HCT116 (cell line): ENCODE measurements at regions not wholly inside any gene's neighbourhood (a gene's known extent, or its start where the extent isn't known, plus 50 kb on each side); places are given as distances from the start of the nearest gene placed in this dataset.

ENCODE experiments used
- ATAC-seq: fragments of 200-7000 bp; cut with Tn5 transposase; 2 replicates; pipeline ENCODE4 v1.9.1; 2020; ENCODE audit warnings: mild to moderate bottlenecking, moderate library complexity
- BruUV-seq: library from RNA; stranded (reverse); fragments of 400-500 nt; replicated peaks from 2 replicates; lab custom pipeline; 2021; lab: Mats Ljungman, UMichigan
- CTCF ChIA-PET: fragments of 300-600 bp; sonication (Branson Sonifier 250); formaldehyde crosslinking; loops from one replicate; lab custom pipeline; 2021; ENCODE audit warnings: antibody characterized with exemption; lab: Charles Lee
- POLR2A ChIA-PET: fragments of 300-600, 350-600 bp; sonication (Branson Sonifier 250); formaldehyde crosslinking; loops from one replicate; lab custom pipeline; 2021; ENCODE audit warnings: antibody characterized with exemption; lab: Charles Lee
- RAD21 ChIA-PET, 2 experiments: fragments of 300-600 bp; sonication (Branson Sonifier 250); formaldehyde crosslinking; loops; one replicate each; lab custom pipeline; 2023; ENCODE audit warnings: low total read pairs in 2 of 2; ENCODE audit not compliant: uncharacterized antibody in 2 of 2, unreplicated experiment in 2 of 2, low non-redundant PET in 1 of 2; lab: Charles Lee
- DNase-seq: peaks from one replicate; pipeline ENCODE4 v3.0.0-alpha.2; 2010; ENCODE audit warnings: low read depth, low spot score
- H2AFZ ChIP-seq: fragments of 200-600 bp; shearing (Covaris generic), sonication (generic); 2 replicates; pipeline ENCODE4 v1.6.1; 2017; ENCODE audit warnings: low read depth, mixed run types, mixed read lengths, antibody characterized with exemption, low read length; ENCODE audit not compliant: poor library complexity, severe bottlenecking
- H3K27ac ChIP-seq: 2 replicates; pipeline ENCODE4 v1.5.1; 2012; ENCODE audit warnings: low read depth, low read length
- H3K27me3 ChIP-seq: fragments of 200-600 bp; sonication (generic); 2 replicates; pipeline ENCODE4 v1.6.1; 2016; ENCODE audit warnings: mixed run types, low read length, mixed read lengths; ENCODE audit not compliant: insufficient read depth
- H3K36me3 ChIP-seq, 2 experiments: fragments of 200-500 bp in 1 of 2; fragments of 200-600 bp in 1 of 2; sonication (Bioruptor generic) in 1 of 2; sonication (generic) in 1 of 2; 2 replicates each; pipeline versions ENCODE4 v1.5.1 to v1.6.1; 2014 to 2016; ENCODE audit warnings: low read length in 2 of 2, inconsistent platforms in 1 of 2, mixed read lengths in 1 of 2, mixed run types in 1 of 2; ENCODE audit not compliant: insufficient read depth in 2 of 2, control insufficient read depth in 1 of 2
- H3K4me1 ChIP-seq, 2 experiments: fragments of 200-600 bp in 1 of 2; sonication (generic) in 1 of 2; 2 replicates each; pipeline versions ENCODE4 v1.5.1 to v1.6.1; 2012 to 2017; ENCODE audit warnings: low read length in 2 of 2, inconsistent platforms in 1 of 2, mild to moderate bottlenecking in 1 of 2, mixed read lengths in 1 of 2, mixed run types in 1 of 2, moderate library complexity in 1 of 2; ENCODE audit not compliant: insufficient read depth in 2 of 2, control insufficient read depth in 1 of 2
- H3K4me2 ChIP-seq: fragments of 200-600 bp; sonication (generic); 2 replicates; pipeline ENCODE4 v1.6.1; 2017; ENCODE audit warnings: mixed run types, low read length, mixed read lengths
- H3K4me3 ChIP-seq, 2 experiments: fragments of 200-600 bp in 1 of 2; sonication (generic) in 1 of 2; replicated peaks in 1 of 2; 2 replicates each; pipeline ENCODE4 v1.5.1; 2011 to 2016; ENCODE audit warnings: low read length in 2 of 2, control low read depth in 1 of 2, low read depth in 1 of 2, mild to moderate bottlenecking in 1 of 2, mixed read lengths in 1 of 2, mixed run types in 1 of 2
- H3K79me2 ChIP-seq: fragments of 200-600 bp; sonication (generic); 2 replicates; pipeline ENCODE4 v1.6.1; 2017; ENCODE audit warnings: mild to moderate bottlenecking, mixed run types, low read length, moderate library complexity, mixed read lengths; ENCODE audit not compliant: insufficient read depth
- H3K9ac ChIP-seq: fragments of 200-600 bp; sonication (generic); 2 replicates; pipeline ENCODE4 v1.6.1; 2016; ENCODE audit warnings: low read length, mixed read lengths
- H3K9me2 ChIP-seq: fragments of 200-600 bp; sonication (generic), shearing (Covaris generic); 2 replicates; pipeline ENCODE4 v1.6.1; 2017; ENCODE audit warnings: mixed run types, mild to moderate bottlenecking, moderate library complexity; ENCODE audit not compliant: insufficient read depth
- H3K9me3 ChIP-seq, 2 experiments: fragments of 200-500 bp in 1 of 2; fragments of 200-600 bp in 1 of 2; sonication (Bioruptor generic) in 1 of 2; sonication (generic) in 1 of 2; 2 replicates each; pipeline ENCODE4 v1.6.1; 2014 to 2017; ENCODE audit warnings: low read length in 2 of 2, mixed read lengths in 2 of 2, inconsistent platforms in 1 of 2, low read depth in 1 of 2, mild to moderate bottlenecking in 1 of 2, mixed run types in 1 of 2, moderate library complexity in 1 of 2; ENCODE audit not compliant: control insufficient read depth in 1 of 2, insufficient read depth in 1 of 2
- H4K20me1 ChIP-seq: fragments of 200-600 bp; sonication (generic), shearing (Covaris generic); 2 replicates; pipeline ENCODE4 v1.6.1; 2017; ENCODE audit warnings: mixed run types, mild to moderate bottlenecking, moderate library complexity; ENCODE audit not compliant: insufficient read depth
- CBX3 ChIP-seq: IDR thresholded peaks from 2 replicates; pipeline ENCODE4 v1.6.1; 2012; ENCODE audit warnings: low read depth
- CEBPB ChIP-seq: IDR thresholded peaks from 2 replicates; pipeline ENCODE4 v1.6.1; 2012; ENCODE audit warnings: low read depth
- EGR1 ChIP-seq: IDR thresholded peaks from 2 replicates; pipeline ENCODE4 v1.6.1; 2012; ENCODE audit warnings: low read depth
- ELF1 ChIP-seq: IDR thresholded peaks from 2 replicates; pipeline ENCODE4 v1.6.1; 2012; ENCODE audit warnings: low read depth, borderline replicate concordance
- EZH2 ChIP-seq: fragments of 200-600 bp; sonication (generic); IDR thresholded peaks from 2 replicates; pipeline ENCODE4 v1.6.1; 2017; ENCODE audit warnings: antibody characterized with exemption, mixed run types
- EZH2phosphoT487 ChIP-seq: fragments of 200-600 bp; IDR thresholded peaks from 2 replicates; pipeline ENCODE4 v1.6.1; 2018; ENCODE audit warnings: antibody characterized with exemption, borderline replicate concordance
- SIN3A ChIP-seq: IDR thresholded peaks from 2 replicates; pipeline ENCODE4 v1.6.1; 2012; ENCODE audit warnings: low read depth
- YY1 ChIP-seq: IDR thresholded peaks from 2 replicates; pipeline ENCODE4 v1.6.1; 2011; ENCODE audit warnings: low read length, low read depth, moderate library complexity, mild to moderate bottlenecking; ENCODE audit not compliant: insufficient replicate concordance; ENCODE audit errors: extremely low read depth
- ZNF274 ChIP-seq: fragments of 200-500 bp; sonication (Bioruptor generic); IDR thresholded peaks from 2 replicates; pipeline ENCODE4 v1.6.1; 2014; ENCODE audit warnings: mild to moderate bottlenecking, low read depth, low read length, inconsistent platforms
- intact Hi-C: fragments of 100-400 bp; cut with micrococcal nuclease; formaldehyde crosslinking; loops from 2 replicates; pipeline ENCODE4 v1.10.0; 2022
- TF ChIP-seq, protein P1 (sequence below): IDR thresholded peaks from 2 replicates; pipeline ENCODE4 v1.6.1; 2011; ENCODE audit warnings: mild to moderate bottlenecking, low read length, moderate library complexity; ENCODE audit not compliant: insufficient replicate concordance; ENCODE audit errors: extremely low read depth
- TF ChIP-seq, protein P2 (sequence below): IDR thresholded peaks from 2 replicates; pipeline ENCODE4 v1.6.1; 2012; ENCODE audit warnings: low read depth

DNA sequence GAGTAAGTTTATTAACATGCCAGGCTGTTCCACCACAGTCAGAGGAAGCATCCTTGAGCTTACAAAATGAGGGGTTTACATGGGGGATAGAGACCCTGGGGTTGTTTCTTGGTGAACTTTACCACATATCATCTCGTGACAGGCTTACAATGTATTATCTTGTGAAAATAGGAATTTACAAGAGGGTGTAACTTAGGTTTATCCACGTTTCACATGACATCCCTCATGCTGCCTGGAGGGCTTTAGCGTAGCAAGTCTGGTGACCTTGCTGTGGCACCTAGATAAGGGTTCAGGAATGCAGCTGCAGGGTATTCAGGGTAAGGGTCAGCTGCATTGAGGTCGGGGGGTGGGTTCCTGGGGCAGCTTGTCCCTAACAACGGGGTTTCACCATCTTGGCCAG, 154.6 kb upstream of the ARG1 start:
- Histone ChIP-seq H3K79me2 (no peaks in the 10 kb centered on the region), H3K27ac (no peak overlapping the region), H3K9ac (no peak overlapping the region), H3K4me2 (no peak overlapping the region), H4K20me1 (no peaks in the 10 kb centered on the region), H3K27me3 (no peaks in the 10 kb centered on the region), H3K36me3 (no peaks in the 10 kb centered on the region), H3K4me3 (no peak overlapping the region), H3K4me1 (no peaks in the 10 kb centered on the region), H2AFZ (no peak overlapping the region), H3K9me3 (no peaks in the 10 kb centered on the region), H3K9me2 (no peaks in the 10 kb centered on the region)
- ChIA-PET POLR2A (no interaction called here), RAD21 (interaction anchor here in 1 of 2 experiments (0.6 kb wide), 1 partner anchor 46 kb away, joined by 3 read pairs; no protein-coding TSS in a partner anchor), CTCF (no interaction called here)
- TF ChIP-seq ELF1 = no peak
- no peak for TF ChIP-seq EZH2
- no peak for TF ChIP-seq SIN3A
- TF ChIP-seq CBX3 = no peak
- TF ChIP-seq, protein P1, sequence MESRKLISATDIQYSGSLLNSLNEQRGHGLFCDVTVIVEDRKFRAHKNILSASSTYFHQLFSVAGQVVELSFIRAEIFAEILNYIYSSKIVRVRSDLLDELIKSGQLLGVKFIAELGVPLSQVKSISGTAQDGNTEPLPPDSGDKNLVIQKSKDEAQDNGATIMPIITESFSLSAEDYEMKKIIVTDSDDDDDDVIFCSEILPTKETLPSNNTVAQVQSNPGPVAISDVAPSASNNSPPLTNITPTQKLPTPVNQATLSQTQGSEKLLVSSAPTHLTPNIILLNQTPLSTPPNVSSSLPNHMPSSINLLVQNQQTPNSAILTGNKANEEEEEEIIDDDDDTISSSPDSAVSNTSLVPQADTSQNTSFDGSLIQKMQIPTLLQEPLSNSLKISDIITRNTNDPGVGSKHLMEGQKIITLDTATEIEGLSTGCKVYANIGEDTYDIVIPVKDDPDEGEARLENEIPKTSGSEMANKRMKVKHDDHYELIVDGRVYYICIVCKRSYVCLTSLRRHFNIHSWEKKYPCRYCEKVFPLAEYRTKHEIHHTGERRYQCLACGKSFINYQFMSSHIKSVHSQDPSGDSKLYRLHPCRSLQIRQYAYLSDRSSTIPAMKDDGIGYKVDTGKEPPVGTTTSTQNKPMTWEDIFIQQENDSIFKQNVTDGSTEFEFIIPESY = no peak
- TF ChIP-seq EZH2phosphoT487 = no peak
- no peak for TF ChIP-seq YY1
- TF ChIP-seq EGR1 = no peak
- no peak for TF ChIP-seq ZNF274
- no peak for TF ChIP-seq CEBPB
- TF ChIP-seq, protein P2, sequence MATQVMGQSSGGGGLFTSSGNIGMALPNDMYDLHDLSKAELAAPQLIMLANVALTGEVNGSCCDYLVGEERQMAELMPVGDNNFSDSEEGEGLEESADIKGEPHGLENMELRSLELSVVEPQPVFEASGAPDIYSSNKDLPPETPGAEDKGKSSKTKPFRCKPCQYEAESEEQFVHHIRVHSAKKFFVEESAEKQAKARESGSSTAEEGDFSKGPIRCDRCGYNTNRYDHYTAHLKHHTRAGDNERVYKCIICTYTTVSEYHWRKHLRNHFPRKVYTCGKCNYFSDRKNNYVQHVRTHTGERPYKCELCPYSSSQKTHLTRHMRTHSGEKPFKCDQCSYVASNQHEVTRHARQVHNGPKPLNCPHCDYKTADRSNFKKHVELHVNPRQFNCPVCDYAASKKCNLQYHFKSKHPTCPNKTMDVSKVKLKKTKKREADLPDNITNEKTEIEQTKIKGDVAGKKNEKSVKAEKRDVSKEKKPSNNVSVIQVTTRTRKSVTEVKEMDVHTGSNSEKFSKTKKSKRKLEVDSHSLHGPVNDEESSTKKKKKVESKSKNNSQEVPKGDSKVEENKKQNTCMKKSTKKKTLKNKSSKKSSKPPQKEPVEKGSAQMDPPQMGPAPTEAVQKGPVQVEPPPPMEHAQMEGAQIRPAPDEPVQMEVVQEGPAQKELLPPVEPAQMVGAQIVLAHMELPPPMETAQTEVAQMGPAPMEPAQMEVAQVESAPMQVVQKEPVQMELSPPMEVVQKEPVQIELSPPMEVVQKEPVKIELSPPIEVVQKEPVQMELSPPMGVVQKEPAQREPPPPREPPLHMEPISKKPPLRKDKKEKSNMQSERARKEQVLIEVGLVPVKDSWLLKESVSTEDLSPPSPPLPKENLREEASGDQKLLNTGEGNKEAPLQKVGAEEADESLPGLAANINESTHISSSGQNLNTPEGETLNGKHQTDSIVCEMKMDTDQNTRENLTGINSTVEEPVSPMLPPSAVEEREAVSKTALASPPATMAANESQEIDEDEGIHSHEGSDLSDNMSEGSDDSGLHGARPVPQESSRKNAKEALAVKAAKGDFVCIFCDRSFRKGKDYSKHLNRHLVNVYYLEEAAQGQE = no peak
- ATAC-seq = no peak
- BruUV-seq = no TSS peak
- intact Hi-C loops = no loop called here
- no peak for DNase-seq
